Activated naive CD8-positive, alpha-beta T cell treated with anti-CD3 and anti-CD28 coated beads, Interleukin-2, amount 10 ng/mL, durations not matched to agents 7 days and 5 days (primary cell): ENCODE measurements at regions not wholly inside any gene's neighbourhood (a gene's known extent, or its start where the extent isn't known, plus 50 kb on each side); places are given as distances from the start of the nearest gene placed in this dataset.

Experiments
- ATAC-seq: fragments of 150-1000 bp; cut with Tn5 transposase; one replicate; pipeline ENCODE4 v1.10.0; 2021; ENCODE audit warnings: low read depth, moderate library complexity
- POLR2A ChIA-PET: fragments of 350-600 bp; sonication (Branson Sonifier 250); formaldehyde crosslinking; loops from one replicate; lab custom pipeline; 2021; ENCODE audit warnings: antibody characterized with exemption; lab: Charles Lee
- DNase-seq: peaks from one replicate; pipeline ENCODE4 v3.0.0; 2021
- H3K27ac Mint-ChIP-seq: one replicate; pipeline ENCODE4 v1.8.0; 2022; ENCODE audit warnings: mild to moderate bottlenecking, mixed read lengths
- H3K27me3 Mint-ChIP-seq: one replicate; pipeline ENCODE4 v1.8.0; 2022; ENCODE audit warnings: mild to moderate bottlenecking, moderate library complexity, mixed read lengths
- H3K36me3 Mint-ChIP-seq: one replicate; pipeline ENCODE4 v1.8.0; 2021; ENCODE audit warnings: mild to moderate bottlenecking, mixed read lengths
- H3K4me1 Mint-ChIP-seq: one replicate; pipeline ENCODE4 v1.8.0; 2021; ENCODE audit warnings: mixed read lengths
- H3K4me3 Mint-ChIP-seq: one replicate; pipeline ENCODE4 v1.8.0; 2022; ENCODE audit warnings: mild to moderate bottlenecking, moderate library complexity, mixed read lengths
- H3K9me3 Mint-ChIP-seq: one replicate; pipeline ENCODE4 v1.8.0; 2021; ENCODE audit warnings: mixed read lengths

DNA sequence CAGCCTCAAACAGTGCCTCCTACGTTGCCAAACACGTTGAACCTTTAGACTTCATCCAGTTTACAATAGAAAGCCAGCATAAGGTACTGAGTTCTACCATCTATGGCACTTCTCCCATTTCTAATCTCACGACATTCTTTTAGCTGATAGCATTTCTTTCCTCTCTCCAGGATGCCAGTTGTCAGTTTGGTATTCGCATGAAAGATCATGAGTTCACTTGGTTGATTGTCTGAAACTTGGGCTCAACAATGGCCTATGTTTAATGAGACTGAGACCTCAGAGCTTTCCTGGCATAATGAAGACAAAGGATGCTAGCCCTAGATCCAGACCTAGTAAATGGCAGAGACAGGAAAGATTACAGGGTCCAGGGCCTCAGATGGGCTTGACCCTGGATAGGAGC is 69.2 kb upstream of the SPRY1 start:
- ATAC-seq = no peak
- H3K4me1 Mint-ChIP-seq = peaks cover 8% of the 10 kb centered on the region
- peaks cover 5% of the 10 kb centered on the region for H3K9me3 Mint-ChIP-seq
- peaks cover 1% of the 10 kb centered on the region for H3K36me3 Mint-ChIP-seq
- peaks cover 6% of the 10 kb centered on the region for H3K27me3 Mint-ChIP-seq
- POLR2A ChIA-PET = no interaction called here
- no peak overlapping the region for H3K27ac Mint-ChIP-seq
- no peak for DNase-seq
- H3K4me3 Mint-ChIP-seq = no peak overlapping the region

DNA sequence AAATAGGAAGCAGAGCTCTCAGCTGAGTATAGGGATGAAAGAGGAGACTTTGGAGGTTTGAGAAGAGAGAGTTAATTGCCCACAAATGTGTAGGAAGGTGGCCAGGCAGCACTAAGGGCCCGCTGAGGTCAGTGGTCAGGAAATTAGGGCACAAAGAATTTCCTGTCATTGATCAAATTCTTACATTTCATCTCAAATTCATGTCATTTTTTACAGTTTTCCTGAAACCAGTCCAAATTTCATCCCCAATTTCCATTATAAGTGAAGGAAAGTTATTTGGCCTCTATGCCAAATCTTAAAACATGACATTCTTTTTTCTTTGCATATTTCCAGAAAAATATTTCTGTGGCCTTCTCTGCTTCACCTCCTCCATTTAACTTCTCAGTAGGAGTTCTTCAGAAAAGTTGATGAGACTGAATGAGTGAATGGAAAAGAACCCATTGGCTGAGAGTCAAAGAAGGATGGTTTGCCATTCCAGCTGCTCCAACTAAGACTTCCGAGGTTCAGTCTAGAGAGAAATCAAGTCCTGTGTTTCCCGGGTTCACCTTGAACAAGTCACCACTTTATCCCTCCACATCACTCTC is 68.7 kb upstream of the SPRY1 start:
- Mint-ChIP-seq H3K27ac (no peak overlapping the region), H3K27me3 (peaks cover 6% of the 10 kb centered on the region), H3K36me3 (peaks cover 1% of the 10 kb centered on the region), H3K4me3 (no peak overlapping the region), H3K9me3 (peaks cover 4% of the 10 kb centered on the region), H3K4me1 (peaks cover 8% of the 10 kb centered on the region)
- POLR2A ChIA-PET = no interaction called here
- DNase-seq (no peak), ATAC-seq (no peak)

DNA sequence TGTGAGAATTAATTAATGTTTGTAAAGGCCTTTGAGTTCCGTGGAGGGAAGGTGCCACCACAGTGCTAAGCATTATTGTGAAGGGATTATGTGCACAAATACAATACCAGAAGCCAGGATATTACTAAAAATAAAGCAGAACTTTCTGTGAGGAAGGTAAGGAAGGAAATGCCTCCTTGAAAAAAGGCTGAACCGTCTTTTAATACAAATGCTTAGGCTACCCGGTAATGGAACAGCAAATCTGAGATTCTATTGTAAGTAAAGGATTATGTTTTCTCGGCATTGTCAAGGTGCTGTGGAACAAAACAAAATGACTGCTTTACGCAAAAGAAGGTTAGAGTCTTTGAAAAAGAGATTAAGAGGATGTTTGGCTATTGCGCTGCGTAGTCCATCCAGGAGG is 57.9 kb upstream of the SPRY1 start:
- Mint-ChIP-seq H3K9me3 (peaks cover 6% of the 10 kb centered on the region), H3K27me3 (peaks cover 11% of the 10 kb centered on the region), H3K4me1 (no peaks in the 10 kb centered on the region), H3K27ac (no peak overlapping the region), H3K4me3 (no peak overlapping the region), H3K36me3 (no peaks in the 10 kb centered on the region)
- no peak for DNase-seq
- POLR2A ChIA-PET = no interaction called here
- no peak for ATAC-seq

DNA sequence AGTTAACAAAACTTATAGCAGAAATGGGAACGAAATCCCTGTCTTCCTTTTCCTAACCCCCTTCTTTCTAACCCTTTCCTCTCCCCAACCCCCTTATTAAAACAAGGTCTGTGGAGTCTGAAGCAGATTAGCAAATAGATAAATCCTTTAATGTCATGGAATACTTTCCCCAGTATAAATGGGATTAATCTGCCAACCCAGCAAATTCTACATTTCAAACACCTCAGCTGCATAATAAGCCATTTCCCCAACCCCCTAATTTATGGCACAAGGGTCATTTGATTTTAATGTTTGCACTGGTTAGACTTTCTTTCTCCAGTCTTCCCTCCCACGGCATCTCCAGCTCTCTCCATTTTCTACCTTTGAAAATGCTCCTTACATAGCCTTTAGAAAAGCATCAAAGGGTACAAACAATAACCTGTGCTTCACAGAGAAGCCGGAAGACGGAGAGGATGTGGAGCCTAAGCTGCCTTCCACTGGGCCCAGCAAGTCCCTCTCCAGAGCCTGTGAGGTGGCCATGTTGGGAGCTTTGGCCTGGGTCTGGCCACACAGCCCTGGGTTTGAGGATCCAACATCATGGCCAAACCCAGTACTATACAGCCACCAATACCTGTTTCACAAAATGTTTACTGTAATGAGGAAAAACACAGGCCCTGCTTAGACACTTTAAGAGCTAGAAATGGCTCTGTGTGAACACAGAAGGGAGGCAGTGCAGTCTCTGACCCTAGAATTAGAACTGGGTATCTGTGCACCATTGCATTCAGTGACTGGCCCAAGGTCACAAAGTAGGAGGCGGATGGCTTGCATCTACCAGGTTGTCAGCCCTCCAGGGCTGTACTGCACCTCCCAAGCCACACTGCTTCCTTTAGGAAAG is 56.9 kb upstream of the SPRY1 start:
- H3K27me3 Mint-ChIP-seq = peaks cover 9% of the 10 kb centered on the region
- H3K36me3 Mint-ChIP-seq = no peaks in the 10 kb centered on the region
- no peak for DNase-seq
- POLR2A ChIA-PET = no interaction called here
- no peak overlapping the region for H3K4me3 Mint-ChIP-seq
- H3K27ac Mint-ChIP-seq = no peak overlapping the region
- no peak for ATAC-seq
- H3K9me3 Mint-ChIP-seq = peaks cover 4% of the 10 kb centered on the region
- no peaks in the 10 kb centered on the region for H3K4me1 Mint-ChIP-seq

GRCh38 chr4:123340381-123340701 is 56.3 kb upstream of the SPRY1 start:
- peaks cover 6% of the 10 kb centered on the region for H3K27me3 Mint-ChIP-seq
- ATAC-seq = no peak

DNA sequence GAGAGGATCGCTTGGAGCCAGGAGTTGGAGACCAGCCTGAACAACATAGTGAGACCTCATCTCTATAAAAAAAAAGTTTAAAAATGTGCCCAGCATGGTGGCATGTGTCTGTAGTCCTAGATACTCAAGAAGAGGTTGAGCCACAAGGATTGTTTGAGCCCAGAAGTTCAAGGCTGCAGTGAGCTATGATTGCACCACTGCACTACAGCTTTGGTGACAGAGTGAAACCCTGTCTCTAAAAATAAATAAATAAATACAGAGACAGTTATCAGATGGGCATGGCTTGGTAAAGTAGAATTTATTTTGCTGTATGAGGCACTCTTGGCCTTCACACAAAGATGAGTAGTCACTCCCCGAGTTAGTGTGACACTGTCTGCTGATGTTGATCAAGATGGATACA is 54.1 kb upstream of the SPRY1 start:
- Mint-ChIP-seq H3K27me3 (peaks cover 9% of the 10 kb centered on the region), H3K4me3 (no peak overlapping the region), H3K36me3 (no peaks in the 10 kb centered on the region), H3K9me3 (no peaks in the 10 kb centered on the region), H3K4me1 (peaks cover 5% of the 10 kb centered on the region), H3K27ac (no peak overlapping the region)
- ATAC-seq (no peak), DNase-seq (no peak)
- POLR2A ChIA-PET = no interaction called here

More at GRCh38 chr4:123340381-123340701, 56.3 kb upstream of the SPRY1 start:
- no peak overlapping the region for H3K27ac Mint-ChIP-seq
- no peaks in the 10 kb centered on the region for H3K4me1 Mint-ChIP-seq
- POLR2A ChIA-PET = no interaction called here
- no peak overlapping the region for H3K4me3 Mint-ChIP-seq
- no peaks in the 10 kb centered on the region for H3K36me3 Mint-ChIP-seq
- H3K9me3 Mint-ChIP-seq = peaks cover 3% of the 10 kb centered on the region
- no peak for DNase-seq

DNA sequence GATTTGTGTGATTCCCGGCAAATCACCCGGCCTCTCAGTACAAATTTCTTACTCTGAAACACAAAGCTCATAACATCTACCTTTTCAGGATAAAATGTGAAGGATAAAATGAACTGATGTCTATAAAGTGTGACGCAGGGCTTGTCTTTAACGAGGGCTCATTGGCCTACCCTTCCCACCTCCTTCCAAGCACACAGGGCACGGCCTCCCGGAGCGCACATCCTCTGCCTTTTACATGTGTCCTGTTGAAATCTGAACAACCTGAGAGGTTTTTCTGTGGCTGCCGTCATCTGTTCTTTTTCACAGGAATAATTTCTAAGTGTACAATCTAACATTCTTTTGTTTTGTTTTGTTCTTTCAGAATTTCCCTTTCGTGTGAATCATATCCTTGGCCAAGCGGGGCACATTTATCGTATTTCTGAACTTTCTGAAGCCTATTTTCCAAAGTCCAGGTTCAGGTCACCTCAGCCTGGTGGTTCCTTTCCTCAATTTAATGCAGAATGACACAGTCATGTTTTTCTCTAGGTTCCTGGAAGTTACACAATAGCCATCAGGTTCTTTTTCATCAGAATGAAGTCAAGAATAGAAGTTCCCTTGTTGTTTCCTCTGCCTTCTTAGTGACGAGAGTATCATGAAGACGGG is 53.1 kb upstream of the SPRY1 start:
- Mint-ChIP-seq H3K4me3 (no peak overlapping the region), H3K4me1 (peaks cover 5% of the 10 kb centered on the region), H3K27ac (no peak overlapping the region), H3K27me3 (peaks cover 9% of the 10 kb centered on the region), H3K9me3 (no peaks in the 10 kb centered on the region), H3K36me3 (no peaks in the 10 kb centered on the region)
- POLR2A ChIA-PET = no interaction called here
- no peak for DNase-seq
- ATAC-seq = no peak

DNA sequence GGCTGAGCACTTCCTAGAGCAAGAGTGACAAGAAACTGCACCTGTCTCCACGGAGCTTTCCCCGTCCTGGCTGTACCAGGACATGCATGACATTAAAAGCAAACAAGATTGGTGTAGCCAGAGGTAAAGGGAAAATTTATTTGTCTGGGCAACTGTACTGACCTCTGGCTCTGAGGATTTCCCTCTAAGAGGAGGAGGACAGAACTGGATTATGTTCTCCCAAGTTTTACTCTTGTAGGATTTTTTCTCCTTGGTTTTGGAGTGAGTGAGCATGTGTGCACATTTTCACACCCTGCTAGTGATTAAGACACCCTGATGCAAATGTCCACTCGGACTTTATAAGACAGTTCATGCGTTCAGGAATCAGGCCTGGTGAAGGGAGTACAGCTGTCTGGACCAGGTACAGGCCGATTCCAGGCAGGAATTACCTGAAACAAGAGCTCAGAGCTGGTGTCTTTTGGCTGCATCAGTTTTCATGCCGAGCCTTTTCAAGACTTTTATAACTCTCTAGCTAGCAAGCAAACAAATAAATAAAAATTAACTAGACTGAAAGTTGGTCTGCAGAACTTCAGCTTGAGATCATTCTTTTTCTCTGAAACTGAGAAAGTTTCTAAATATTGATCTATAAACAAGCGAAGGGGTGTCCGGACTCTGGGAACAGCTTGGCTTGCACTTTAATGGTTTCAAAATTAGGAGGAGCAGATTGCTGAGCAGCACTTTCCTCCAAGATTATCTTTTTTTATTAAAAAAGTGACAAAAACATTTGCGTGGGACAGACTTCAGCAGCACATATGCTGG is 51.3 kb upstream of the SPRY1 start:
- H3K4me1 Mint-ChIP-seq = peaks cover 5% of the 10 kb centered on the region
- no peaks in the 10 kb centered on the region for H3K36me3 Mint-ChIP-seq
- POLR2A ChIA-PET = no interaction called here
- ATAC-seq (no peak), DNase-seq (no peak)
- H3K4me3 Mint-ChIP-seq = no peak overlapping the region
- H3K27me3 Mint-ChIP-seq = peaks cover 7% of the 10 kb centered on the region
- H3K27ac Mint-ChIP-seq = no peak overlapping the region
- H3K9me3 Mint-ChIP-seq = no peaks in the 10 kb centered on the region

DNA sequence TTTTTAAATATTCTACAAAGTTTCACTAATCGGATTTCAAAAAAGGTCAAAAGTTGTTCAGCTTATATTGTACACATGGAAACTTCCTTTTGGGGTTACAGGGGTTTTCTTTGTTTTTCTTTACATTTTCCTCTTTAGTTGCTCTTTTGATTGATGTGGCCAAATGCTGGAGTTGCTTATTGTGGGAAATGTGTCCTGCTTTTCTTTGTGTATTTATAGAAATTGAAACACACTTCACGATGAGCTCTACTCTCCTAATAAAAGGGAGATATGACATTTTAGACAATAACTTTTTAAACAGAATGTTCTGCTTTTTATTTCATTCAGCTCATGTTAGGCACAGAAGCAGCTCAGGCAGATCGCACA is 50.7 kb upstream of the SPRY1 start:
- POLR2A ChIA-PET = no interaction called here

DNA sequence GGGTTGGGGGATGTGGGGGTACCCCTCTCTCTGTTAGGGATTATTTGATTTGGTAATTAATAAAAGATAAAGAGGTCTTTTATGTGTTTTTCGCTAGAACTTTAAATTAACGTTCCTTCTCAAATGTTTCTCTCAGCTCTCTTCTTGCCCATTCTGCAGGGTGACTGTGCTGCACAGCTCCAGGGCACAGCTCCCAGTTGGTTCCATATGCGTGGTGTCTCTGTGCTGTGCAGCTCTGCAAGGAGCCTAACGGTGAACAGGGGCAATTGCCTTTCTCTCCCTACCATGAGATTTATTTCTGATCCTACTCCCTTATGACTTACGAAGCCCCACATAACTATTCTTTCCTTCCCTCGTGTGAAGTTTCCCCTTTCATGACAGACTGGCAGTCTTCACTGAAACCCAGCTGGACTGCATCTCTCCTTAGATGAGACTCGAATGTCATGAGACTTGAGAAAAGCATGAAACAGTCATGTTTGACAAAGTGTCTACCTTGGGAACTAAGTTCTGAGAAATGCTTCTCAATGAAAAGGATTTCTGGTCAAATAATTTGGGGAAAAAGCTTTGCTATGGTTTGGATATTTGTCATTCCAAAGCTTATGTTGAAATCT is 50.2 kb upstream of the SPRY1 start:
- Mint-ChIP-seq H3K27ac (no peak overlapping the region), H3K27me3 (peaks cover 7% of the 10 kb centered on the region), H3K36me3 (no peaks in the 10 kb centered on the region), H3K4me3 (no peak overlapping the region), H3K4me1 (peaks cover 5% of the 10 kb centered on the region), H3K9me3 (no peaks in the 10 kb centered on the region)
- DNase-seq (no peak), ATAC-seq (no peak)
- POLR2A ChIA-PET = no interaction called here

More for the DNA sequence above, 50.7 kb upstream of the SPRY1 start:
- Mint-ChIP-seq H3K4me1 (peaks cover 5% of the 10 kb centered on the region), H3K27me3 (peaks cover 7% of the 10 kb centered on the region), H3K36me3 (no peaks in the 10 kb centered on the region), H3K4me3 (no peak overlapping the region), H3K27ac (no peak overlapping the region), H3K9me3 (no peaks in the 10 kb centered on the region)
- no peak for ATAC-seq
- no peak for DNase-seq
